Erythroblast (primary cell): ENCODE measurements at regions not wholly inside any gene's neighbourhood (a gene's known extent, or its start where the extent isn't known, plus 50 kb on each side); places are given as distances from the start of the nearest gene placed in this dataset.

Experiments used
- GATA1 ChIP-seq: IDR thresholded peaks from 2 replicates; pipeline ENCODE4 v1.6.1; 2011; ENCODE audit warnings: low read depth, mild to moderate bottlenecking, control low read depth, low read length, moderate library complexity
- POLR2A ChIP-seq: IDR thresholded peaks from 2 replicates; pipeline ENCODE4 v1.6.1; 2011; ENCODE audit warnings: mild to moderate bottlenecking, low read length

- TF ChIP-seq POLR2A (no peak), GATA1 (no peak)
These were observed 136.3 kb upstream of the PRR20G start for GRCh38 chr3:127423856-127424765.
